ENCODE measurements at regions not wholly inside any gene's neighbourhood (a gene's known extent, or its start where the extent isn't known, plus 50 kb on each side); places are given as distances from the start of the nearest gene placed in this dataset.

- Mint-ChIP-seq H3K27ac (no peak overlapping the region), H3K9me3 (no peaks in the 10 kb centered on the region), H3K4me1 (ENCODE audit: low read depth) (peaks cover 23% of the 10 kb centered on the region), H3K4me3 (no peak overlapping the region), H3K36me3 (ENCODE audit: insufficient read depth in 2 of 2) (no peaks in the 10 kb centered on the region), H3K27me3 (ENCODE audit: low read depth) (no peaks in the 10 kb centered on the region)
- no peak for DNase-seq
- ATAC-seq (replicated peaks in 1 of 2): peak; percentile 58 to 67
These were observed 370.2 kb downstream of the GATA3 start for GRCh38 chr10:8424555-8425211.

GRCh38 chr10:8428654-8429053, 374.2 kb downstream of the GATA3 start:
- Mint-ChIP-seq H3K27me3 (ENCODE audit: low read depth) (peaks cover 17% of the 10 kb centered on the region), H3K9me3 (no peaks in the 10 kb centered on the region), H3K4me3 (no peak overlapping the region), H3K36me3 (ENCODE audit: insufficient read depth in 2 of 2) (no peaks in the 10 kb centered on the region), H3K27ac (no peak overlapping the region), H3K4me1 (ENCODE audit: low read depth) (peaks cover 16% of the 10 kb centered on the region)
- ATAC-seq (replicated peaks in 1 of 2): no peak
- no peak for DNase-seq

GRCh38 chr10:8430321-8430720, 375.8 kb downstream of the GATA3 start:
- no peak overlapping the region for H3K27ac Mint-ChIP-seq
- no peaks in the 10 kb centered on the region for H3K9me3 Mint-ChIP-seq
- DNase-seq (no peak), ATAC-seq (replicated peaks in 1 of 2) (no peak)
- H3K27me3 Mint-ChIP-seq (ENCODE audit: low read depth): peaks cover 17% of the 10 kb centered on the region
- peaks cover 19% of the 10 kb centered on the region for H3K4me1 Mint-ChIP-seq (ENCODE audit: low read depth)
- H3K36me3 Mint-ChIP-seq (ENCODE audit: insufficient read depth in 2 of 2): no peaks in the 10 kb centered on the region
- H3K4me3 Mint-ChIP-seq: no peak overlapping the region

GRCh38 chr10:8431511-8431910, 377.0 kb downstream of the GATA3 start:
- H3K4me3 Mint-ChIP-seq: no peak overlapping the region
- no peaks in the 10 kb centered on the region for H3K36me3 Mint-ChIP-seq (ENCODE audit: insufficient read depth in 2 of 2)
- H3K27me3 Mint-ChIP-seq (ENCODE audit: low read depth): peaks cover 17% of the 10 kb centered on the region
- H3K4me1 Mint-ChIP-seq (ENCODE audit: low read depth): peaks cover 25% of the 10 kb centered on the region
- H3K9me3 Mint-ChIP-seq: no peaks in the 10 kb centered on the region
- DNase-seq (no peak), ATAC-seq (replicated peaks in 1 of 2) (no peak)
- no peak overlapping the region for H3K27ac Mint-ChIP-seq

GRCh38 chr10:8435186-8436055, 380.9 kb downstream of the GATA3 start:
- Mint-ChIP-seq H3K36me3 (ENCODE audit: insufficient read depth in 2 of 2) (peaks cover 0 to 2% of the 10 kb centered on the region in 2 donors), H3K27ac (no peak overlapping the region), H3K27me3 (ENCODE audit: low read depth) (peaks cover 19% of the 10 kb centered on the region), H3K4me3 (no peak overlapping the region), H3K9me3 (no peaks in the 10 kb centered on the region), H3K4me1 (ENCODE audit: low read depth) (peaks cover 50% of the 10 kb centered on the region)
- DNase-seq: no peak
- ATAC-seq (replicated peaks in 1 of 2): peak; percentile 37 to 45

- Mint-ChIP-seq H3K4me3 (peak overlapping the region in 1 of 2 donors; percentile 36), H3K36me3 (ENCODE audit: insufficient read depth in 2 of 2) (peaks cover 0 to 2% of the 10 kb centered on the region in 2 donors), H3K9me3 (no peaks in the 10 kb centered on the region), H3K27ac (no peak overlapping the region), H3K4me1 (ENCODE audit: low read depth) (peaks cover 56% of the 10 kb centered on the region), H3K27me3 (ENCODE audit: low read depth) (peaks cover 12% of the 10 kb centered on the region)
- DNase-seq (no peak), ATAC-seq (replicated peaks in 1 of 2) (no peak)
These were observed 383.4 kb downstream of the GATA3 start for GRCh38 chr10:8437896-8438295.

GRCh38 chr10:8438603-8439002, 384.1 kb downstream of the GATA3 start:
- Mint-ChIP-seq H3K4me3 (peak overlapping the region in 1 of 2 donors; percentile 36), H3K36me3 (ENCODE audit: insufficient read depth in 2 of 2) (peaks cover 0 to 2% of the 10 kb centered on the region in 2 donors), H3K9me3 (no peaks in the 10 kb centered on the region), H3K4me1 (ENCODE audit: low read depth) (peaks cover 56% of the 10 kb centered on the region), H3K27ac (peak overlapping the region; percentile 21), H3K27me3 (ENCODE audit: low read depth) (peaks cover 18% of the 10 kb centered on the region)
- ATAC-seq (replicated peaks in 1 of 2) (peak; percentile 19 to 24), DNase-seq (no peak)

- Mint-ChIP-seq H3K4me3 (no peak overlapping the region), H3K27me3 (ENCODE audit: low read depth) (peaks cover 18% of the 10 kb centered on the region), H3K9me3 (no peaks in the 10 kb centered on the region), H3K4me1 (ENCODE audit: low read depth) (peaks cover 53% of the 10 kb centered on the region), H3K36me3 (ENCODE audit: insufficient read depth in 2 of 2) (peaks cover 0 to 2% of the 10 kb centered on the region in 2 donors), H3K27ac (peak overlapping the region; percentile 43)
- no peak for DNase-seq
- no peak for ATAC-seq (replicated peaks in 1 of 2)
These were observed 384.6 kb downstream of the GATA3 start for GRCh38 chr10:8439040-8439439.

- H3K27ac Mint-ChIP-seq: no peak overlapping the region
- no peak overlapping the region for H3K4me3 Mint-ChIP-seq
- no peaks in the 10 kb centered on the region for H3K9me3 Mint-ChIP-seq
- peak; percentile 13 to 23 for DNase-seq
- no peaks in the 10 kb centered on the region for H3K36me3 Mint-ChIP-seq (ENCODE audit: insufficient read depth in 2 of 2)
- H3K4me1 Mint-ChIP-seq (ENCODE audit: low read depth): peaks cover 17% of the 10 kb centered on the region
- ATAC-seq (replicated peaks in 1 of 2): peak; percentile 69 to 76
- H3K27me3 Mint-ChIP-seq (ENCODE audit: low read depth): peaks cover 18% of the 10 kb centered on the region
These were observed 390.1 kb downstream of the GATA3 start for GRCh38 chr10:8444630-8445029.

GRCh38 chr10:8445353-8445752, 390.9 kb downstream of the GATA3 start:
- Mint-ChIP-seq H3K4me1 (ENCODE audit: low read depth) (peaks cover 14% of the 10 kb centered on the region), H3K27ac (no peak overlapping the region), H3K36me3 (ENCODE audit: insufficient read depth in 2 of 2) (no peaks in the 10 kb centered on the region), H3K27me3 (ENCODE audit: low read depth) (peaks cover 18% of the 10 kb centered on the region), H3K9me3 (no peaks in the 10 kb centered on the region), H3K4me3 (no peak overlapping the region)
- ATAC-seq (replicated peaks in 1 of 2) (no peak), DNase-seq (no peak)

- Mint-ChIP-seq H3K27me3 (ENCODE audit: low read depth) (no peaks in the 10 kb centered on the region), H3K27ac (no peak overlapping the region), H3K4me3 (no peak overlapping the region), H3K4me1 (ENCODE audit: low read depth) (peaks cover 24% of the 10 kb centered on the region), H3K36me3 (ENCODE audit: insufficient read depth in 2 of 2) (no peaks in the 10 kb centered on the region), H3K9me3 (no peaks in the 10 kb centered on the region)
- no peak for DNase-seq
- ATAC-seq (replicated peaks in 1 of 2): no peak
These were observed 395.4 kb downstream of the GATA3 start for GRCh38 chr10:8449909-8450308.

- Mint-ChIP-seq H3K9me3 (peaks cover 1 to 4% of the 10 kb centered on the region in 2 donors), H3K27me3 (ENCODE audit: low read depth) (no peaks in the 10 kb centered on the region)
- peak; percentile 43 to 59 for ATAC-seq (replicated peaks in 1 of 2)
These were observed 399.1 kb downstream of the GATA3 start for GRCh38 chr10:8453587-8453986.

GRCh38 chr10:8454357-8454756, 399.9 kb downstream of the GATA3 start:
- DNase-seq (no peak), ATAC-seq (replicated peaks in 1 of 2) (no peak)
- no peaks in the 10 kb centered on the region for H3K27me3 Mint-ChIP-seq (ENCODE audit: low read depth)
- H3K4me3 Mint-ChIP-seq: no peak overlapping the region
- peaks cover 2 to 3% of the 10 kb centered on the region in 2 donors for H3K36me3 Mint-ChIP-seq (ENCODE audit: insufficient read depth in 2 of 2)
- peaks cover 24% of the 10 kb centered on the region for H3K4me1 Mint-ChIP-seq (ENCODE audit: low read depth)
- H3K9me3 Mint-ChIP-seq: peaks cover 1 to 7% of the 10 kb centered on the region in 2 donors
- no peak overlapping the region for H3K27ac Mint-ChIP-seq

More at GRCh38 chr10:8453587-8453986, 399.1 kb downstream of the GATA3 start:
- H3K4me3 Mint-ChIP-seq: peak overlapping the region; percentile 26 to 31
- DNase-seq: no peak
- peaks cover 0 to 2% of the 10 kb centered on the region in 2 donors for H3K36me3 Mint-ChIP-seq (ENCODE audit: insufficient read depth in 2 of 2)
- H3K4me1 Mint-ChIP-seq (ENCODE audit: low read depth): peaks cover 24% of the 10 kb centered on the region
- H3K27ac Mint-ChIP-seq: no peak overlapping the region

Measured in activated T-cell treated with anti-CD3 and anti-CD28 coated beads, Interleukin-2, amount 50 U/mL, for 72 hours (primary cell).